Neural progenitor cell (in vitro differentiated cells): ENCODE measurements at regions not wholly inside any gene's neighbourhood (a gene's known extent, or its start where the extent isn't known, plus 50 kb on each side); places are given as distances from the start of the nearest gene placed in this dataset.

Experiments used
- EZH2phosphoT487 ChIP-seq: fragments of 200-600 bp; sonication (generic); IDR thresholded peaks from 2 replicates; pipeline ENCODE4 v1.6.1; 2017; ENCODE audit warnings: antibody characterized with exemption
- TF ChIP-seq, protein P1 (sequence below): fragments of 200-600 bp; sonication (generic); IDR thresholded peaks from 2 replicates; pipeline ENCODE4 v1.5.1; 2017; ENCODE audit warnings: antibody characterized with exemption, mild to moderate bottlenecking

GRCh38 chr14:71202881-71203280 lies 295.6 kb downstream of the PCNX1 start:
- no peak for TF ChIP-seq EZH2phosphoT487
- TF ChIP-seq, protein P1, sequence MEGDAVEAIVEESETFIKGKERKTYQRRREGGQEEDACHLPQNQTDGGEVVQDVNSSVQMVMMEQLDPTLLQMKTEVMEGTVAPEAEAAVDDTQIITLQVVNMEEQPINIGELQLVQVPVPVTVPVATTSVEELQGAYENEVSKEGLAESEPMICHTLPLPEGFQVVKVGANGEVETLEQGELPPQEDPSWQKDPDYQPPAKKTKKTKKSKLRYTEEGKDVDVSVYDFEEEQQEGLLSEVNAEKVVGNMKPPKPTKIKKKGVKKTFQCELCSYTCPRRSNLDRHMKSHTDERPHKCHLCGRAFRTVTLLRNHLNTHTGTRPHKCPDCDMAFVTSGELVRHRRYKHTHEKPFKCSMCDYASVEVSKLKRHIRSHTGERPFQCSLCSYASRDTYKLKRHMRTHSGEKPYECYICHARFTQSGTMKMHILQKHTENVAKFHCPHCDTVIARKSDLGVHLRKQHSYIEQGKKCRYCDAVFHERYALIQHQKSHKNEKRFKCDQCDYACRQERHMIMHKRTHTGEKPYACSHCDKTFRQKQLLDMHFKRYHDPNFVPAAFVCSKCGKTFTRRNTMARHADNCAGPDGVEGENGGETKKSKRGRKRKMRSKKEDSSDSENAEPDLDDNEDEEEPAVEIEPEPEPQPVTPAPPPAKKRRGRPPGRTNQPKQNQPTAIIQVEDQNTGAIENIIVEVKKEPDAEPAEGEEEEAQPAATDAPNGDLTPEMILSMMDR: no peak
